GM18517 (cell line): ENCODE measurements at regions not wholly inside any gene's neighbourhood (a gene's known extent, or its start where the extent isn't known, plus 50 kb on each side); places are given as distances from the start of the nearest gene placed in this dataset.

ENCODE experiments used
- ATAC-seq: cut with Tn5 transposase; IDR thresholded peaks from one replicate; pipeline ENCODE4 v1.9.1; 2021; ENCODE audit warnings: mild to moderate bottlenecking, moderate library complexity; ENCODE audit not compliant: unreplicated experiment

- ATAC-seq: no peak
Observed at GRCh38 chr20:39309458-39309857, 347.3 kb downstream of the DHX35 start.

- ATAC-seq: no peak
Observed at GRCh38 chr20:39302312-39302711, 340.2 kb downstream of the DHX35 start.

GRCh38 chr20:39299783-39300182 is 337.6 kb downstream of the DHX35 start:
- ATAC-seq: no peak

GRCh38 chr20:39298571-39299506 is 336.7 kb downstream of the DHX35 start:
- no peak for ATAC-seq

- no peak for ATAC-seq
Observed at GRCh38 chr20:39298121-39298520, 336.0 kb downstream of the DHX35 start.

- ATAC-seq: no peak
Observed at GRCh38 chr20:39295301-39295700, 333.2 kb downstream of the DHX35 start.

GRCh38 chr20:39294137-39294725 is 332.1 kb downstream of the DHX35 start:
- ATAC-seq: no peak

- no peak for ATAC-seq
Observed at GRCh38 chr20:39292193-39292736, 330.1 kb downstream of the DHX35 start.

- no peak for ATAC-seq
Observed at GRCh38 chr20:39291301-39291700, 329.2 kb downstream of the DHX35 start.

- no peak for ATAC-seq
Observed at GRCh38 chr20:39290575-39290974, 328.4 kb downstream of the DHX35 start.

GRCh38 chr20:39289831-39290230 is 327.7 kb downstream of the DHX35 start:
- no peak for ATAC-seq

- ATAC-seq: no peak
Observed at GRCh38 chr20:39289316-39289715, 327.2 kb downstream of the DHX35 start.

- no peak for ATAC-seq
Observed at GRCh38 chr20:39283464-39283863, 321.3 kb downstream of the DHX35 start.

- no peak for ATAC-seq
Observed at GRCh38 chr20:39282619-39283092, 320.5 kb downstream of the DHX35 start.

GRCh38 chr20:39280875-39281274 is 318.7 kb downstream of the DHX35 start:
- no peak for ATAC-seq

GRCh38 chr20:39278230-39278788 is 316.2 kb downstream of the DHX35 start:
- ATAC-seq: no peak

GRCh38 chr20:39277185-39277584 is 315.0 kb downstream of the DHX35 start:
- ATAC-seq: no peak

GRCh38 chr20:39270837-39271604 is 308.9 kb downstream of the DHX35 start:
- no peak for ATAC-seq

GRCh38 chr20:39269493-39270217 is 307.5 kb downstream of the DHX35 start:
- no peak for ATAC-seq

GRCh38 chr20:39268981-39269461 is 306.9 kb downstream of the DHX35 start:
- ATAC-seq: no peak
